ENCODE measurements at regions not wholly inside any gene's neighbourhood (a gene's known extent, or its start where the extent isn't known, plus 50 kb on each side); places are given as distances from the start of the nearest gene placed in this dataset.
"Not testable (repeated sequence)": the region's sequence is repeated elsewhere in the genome, so short reads cannot be mapped to it uniquely, and the experiment has no call there.

DNA sequence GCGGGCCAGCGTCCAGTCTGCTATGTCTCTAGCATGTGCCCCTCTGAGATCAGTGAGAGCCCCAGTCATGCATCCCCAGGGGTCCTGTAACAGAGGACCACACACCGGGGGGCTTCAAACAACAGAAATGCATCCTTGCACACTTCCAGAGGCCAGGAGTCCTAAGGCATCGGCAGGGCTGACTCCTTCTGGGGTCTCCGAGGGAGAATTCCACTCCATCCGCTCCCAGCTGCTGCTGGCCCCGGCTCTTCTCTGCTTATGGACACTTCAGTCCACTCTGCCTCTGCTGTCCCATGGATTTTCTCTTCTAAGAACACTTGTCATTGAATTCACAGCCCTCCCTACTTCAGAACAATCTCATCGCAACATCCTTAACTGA lies 157.6 kb downstream of the NPIPB11 start:
- TF ChIP-seq, protein P1, sequence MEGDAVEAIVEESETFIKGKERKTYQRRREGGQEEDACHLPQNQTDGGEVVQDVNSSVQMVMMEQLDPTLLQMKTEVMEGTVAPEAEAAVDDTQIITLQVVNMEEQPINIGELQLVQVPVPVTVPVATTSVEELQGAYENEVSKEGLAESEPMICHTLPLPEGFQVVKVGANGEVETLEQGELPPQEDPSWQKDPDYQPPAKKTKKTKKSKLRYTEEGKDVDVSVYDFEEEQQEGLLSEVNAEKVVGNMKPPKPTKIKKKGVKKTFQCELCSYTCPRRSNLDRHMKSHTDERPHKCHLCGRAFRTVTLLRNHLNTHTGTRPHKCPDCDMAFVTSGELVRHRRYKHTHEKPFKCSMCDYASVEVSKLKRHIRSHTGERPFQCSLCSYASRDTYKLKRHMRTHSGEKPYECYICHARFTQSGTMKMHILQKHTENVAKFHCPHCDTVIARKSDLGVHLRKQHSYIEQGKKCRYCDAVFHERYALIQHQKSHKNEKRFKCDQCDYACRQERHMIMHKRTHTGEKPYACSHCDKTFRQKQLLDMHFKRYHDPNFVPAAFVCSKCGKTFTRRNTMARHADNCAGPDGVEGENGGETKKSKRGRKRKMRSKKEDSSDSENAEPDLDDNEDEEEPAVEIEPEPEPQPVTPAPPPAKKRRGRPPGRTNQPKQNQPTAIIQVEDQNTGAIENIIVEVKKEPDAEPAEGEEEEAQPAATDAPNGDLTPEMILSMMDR (IDR thresholded peaks at IDR 0.05): not testable (repeated sequence)
- not testable (repeated sequence) for TF ChIP-seq POLR2A (IDR thresholded peaks at IDR 0.05)

Measured in tibial nerve (tissue), 3 donors.